PC-9 (cell line): ENCODE measurements at regions not wholly inside any gene's neighbourhood (a gene's known extent, or its start where the extent isn't known, plus 50 kb on each side); places are given as distances from the start of the nearest gene placed in this dataset.

Experiments
- BruUV-seq: library from RNA; stranded (reverse); fragments of 400-500 nt; replicated peaks from 2 replicates; lab custom pipeline; 2021; lab: Mats Ljungman, UMichigan
- CTCF ChIA-PET: fragments of 300-600 bp; sonication (Branson Sonifier 250); formaldehyde crosslinking; loops from one replicate; lab custom pipeline; 2022; ENCODE audit warnings: antibody characterized with exemption; lab: Charles Lee
- POLR2A ChIA-PET: fragments of 300-600 bp; sonication (Branson Sonifier 250); formaldehyde crosslinking; loops from one replicate; lab custom pipeline; 2022; ENCODE audit warnings: antibody characterized with exemption; ENCODE audit not compliant: unreplicated experiment; lab: Charles Lee
- DNase-seq, 2 experiments: peaks; one replicate each; pipeline versions ENCODE4 v3.0.0 to v3.0.0-alpha.2; 2015 to 2022; ENCODE audit warnings: mixed read lengths in 1 of 2
- H2AFZ ChIP-seq: fragments of 200-600 bp; sonication (generic); 2 replicates; pipeline ENCODE4 v1.8.1; 2017; ENCODE audit warnings: antibody characterized with exemption
- H3F3A ChIP-seq: fragments of 200-600 bp; sonication (generic); 2 replicates; pipeline ENCODE4 v1.8.1; 2017; ENCODE audit warnings: antibody characterized with exemption, mild to moderate bottlenecking, low read depth; ENCODE audit not compliant: insufficient read depth
- H3K27ac ChIP-seq: fragments of 200-600 bp; sonication (generic); 2 replicates; pipeline ENCODE4 v1.6.1; 2016; ENCODE audit warnings: mixed run types
- H3K27me3 ChIP-seq: fragments of 200-600 bp; sonication (generic); 2 replicates; pipeline ENCODE4 v1.6.1; 2016; ENCODE audit warnings: low read depth, mixed run types; ENCODE audit not compliant: insufficient read depth
- H3K36me3 ChIP-seq: fragments of 200-600 bp; sonication (generic); 2 replicates; pipeline ENCODE4 v1.6.1; 2016; ENCODE audit warnings: low read depth, mixed run types
- H3K4me1 ChIP-seq: fragments of 200-600 bp; sonication (generic); replicated peaks from 2 replicates; pipeline ENCODE4 v1.6.1; 2016; ENCODE audit warnings: mixed run types; ENCODE audit not compliant: insufficient read depth
- H3K4me2 ChIP-seq: fragments of 200-600 bp; sonication (generic); 2 replicates; pipeline ENCODE4 v1.6.1; 2017; ENCODE audit warnings: mixed run types
- H3K4me3 ChIP-seq: fragments of 200-600 bp; sonication (generic); 2 replicates; pipeline ENCODE4 v1.6.1; 2016; ENCODE audit warnings: mixed run types
- H3K79me2 ChIP-seq: fragments of 200-600 bp; sonication (generic); 2 replicates; pipeline ENCODE4 v1.6.1; 2017; ENCODE audit warnings: low read depth, mixed run types
- H3K9me2 ChIP-seq: fragments of 200-600 bp; sonication (generic); 2 replicates; pipeline ENCODE4 v1.8.1; 2017; ENCODE audit warnings: mild to moderate bottlenecking; ENCODE audit not compliant: insufficient read depth
- H3K9me3 ChIP-seq: fragments of 200-600 bp; sonication (generic); 2 replicates; pipeline ENCODE4 v1.8.1; 2016; ENCODE audit warnings: low read depth; ENCODE audit not compliant: insufficient read depth
- H4K20me1 ChIP-seq: fragments of 200-600 bp; sonication (generic); 2 replicates; pipeline ENCODE4 v1.8.1; 2017; ENCODE audit not compliant: insufficient read depth
- CTCF ChIP-seq: fragments of 200-600 bp; sonication (generic); conservative IDR thresholded peaks from 2 replicates; pipeline ENCODE4 v1.6.1; 2017; ENCODE audit warnings: mixed run types, antibody characterized with exemption, mild to moderate bottlenecking, moderate library complexity
- EZH2 ChIP-seq: fragments of 200-600 bp; sonication (generic); IDR thresholded peaks from 2 replicates; pipeline ENCODE4 v1.8.0; 2017; ENCODE audit warnings: antibody characterized with exemption, low read depth
- intact Hi-C: fragments of 100-400 bp; cut with micrococcal nuclease; formaldehyde crosslinking; loops from one replicate; pipeline ENCODE4 v1.10.0; 2022; ENCODE audit not compliant: unreplicated experiment

DNA sequence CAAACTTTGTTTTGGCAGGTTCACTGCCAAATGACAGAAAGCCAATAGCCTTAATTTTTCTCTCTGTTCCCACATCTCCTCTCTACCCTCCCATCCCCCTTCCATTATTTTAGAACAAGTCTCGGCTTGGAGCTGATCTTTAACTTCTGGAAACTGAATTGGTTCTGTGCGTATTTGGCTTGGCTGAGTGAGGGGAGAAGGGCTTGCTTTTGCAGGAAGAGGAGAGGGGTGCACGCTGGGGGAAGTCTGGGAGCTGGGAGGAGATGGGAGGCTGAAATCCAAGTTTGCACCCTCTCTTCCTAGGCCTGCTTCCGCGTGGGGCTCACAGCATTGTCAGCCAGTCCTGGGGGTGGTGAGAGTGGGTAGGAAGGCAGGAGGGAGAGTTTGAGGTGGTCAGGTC is 176.1 kb upstream of the SPRED2 start:
- Histone ChIP-seq H3K9me2 (no peaks in the 10 kb centered on the region), H3F3A (peaks cover 15% of the 10 kb centered on the region; the same call in 1 of the 2 replicates), H3K9me3 (no peaks in the 10 kb centered on the region), H3K79me2 (no peaks in the 10 kb centered on the region), H3K4me1 (peaks cover 30% of the 10 kb centered on the region), H3K4me3 (no peak overlapping the region), H3K4me2 (no peak overlapping the region), H3K36me3 (no peaks in the 10 kb centered on the region), H2AFZ (no peak overlapping the region), H3K27ac (no peak overlapping the region), H3K27me3 (no peaks in the 10 kb centered on the region), H4K20me1 (no peaks in the 10 kb centered on the region)
- ChIA-PET POLR2A (no interaction called here), CTCF (interaction anchor here (0.6 kb wide), 1 partner anchor 86 kb away, joined by 3 read pairs; no protein-coding TSS in a partner anchor)
- TF ChIP-seq EZH2 (no peak), CTCF (no peak)
- intact Hi-C loops, result no loop called here
- DNase-seq, result no peak
- BruUV-seq, result no TSS peak

GRCh38 chr2:65607662-65608305 is 175.4 kb upstream of the SPRED2 start:
- H2AFZ ChIP-seq, result no peak overlapping the region
- H3K4me2 ChIP-seq, result no peak overlapping the region
- H4K20me1 ChIP-seq, result no peaks in the 10 kb centered on the region
- H3K4me3 ChIP-seq, result no peak overlapping the region
- H3K36me3 ChIP-seq, result no peaks in the 10 kb centered on the region
- DNase-seq, result no peak
- intact Hi-C loops, result no loop called here
- ChIA-PET POLR2A (no interaction called here), CTCF (interaction anchor here (0.6 kb wide), 2 partner anchors 60 to 87 kb away, joined by 3 to 4 read pairs; no protein-coding TSS in a partner anchor)
- no peaks in the 10 kb centered on the region for H3K79me2 ChIP-seq
- TF ChIP-seq CTCF (no peak), EZH2 (no peak)
- peaks cover 9% of the 10 kb centered on the region; the same call in 1 of the 2 replicates for H3F3A ChIP-seq
- no peaks in the 10 kb centered on the region for H3K9me3 ChIP-seq
- no TSS peak for BruUV-seq
- no peak overlapping the region for H3K27ac ChIP-seq
- H3K4me1 ChIP-seq, result peaks cover 23% of the 10 kb centered on the region
- no peaks in the 10 kb centered on the region for H3K27me3 ChIP-seq
- no peaks in the 10 kb centered on the region for H3K9me2 ChIP-seq

- Histone ChIP-seq H3K27me3 (no peaks in the 10 kb centered on the region), H3K4me2 (no peak overlapping the region), H3K4me1 (peaks cover 6% of the 10 kb centered on the region; the same call in 1 of the 2 replicates), H3K9me3 (no peaks in the 10 kb centered on the region), H2AFZ (no peak overlapping the region), H4K20me1 (no peaks in the 10 kb centered on the region), H3K27ac (no peak overlapping the region), H3K36me3 (no peaks in the 10 kb centered on the region), H3K9me2 (no peaks in the 10 kb centered on the region), H3K79me2 (no peaks in the 10 kb centered on the region), H3K4me3 (no peak overlapping the region), H3F3A (no peaks in the 10 kb centered on the region)
- intact Hi-C loops, result no loop called here
- TF ChIP-seq CTCF, result no peak
- no peak for TF ChIP-seq EZH2
- DNase-seq, result no peak
- POLR2A ChIA-PET, result no interaction called here
- no TSS peak for BruUV-seq
- CTCF ChIA-PET, result no interaction called here
Measured at GRCh38 chr2:65605743-65606058, 173.3 kb upstream of the SPRED2 start.
